ENCODE measurements at regions not wholly inside any gene's neighbourhood (a gene's known extent, or its start where the extent isn't known, plus 50 kb on each side); places are given as distances from the start of the nearest gene placed in this dataset.

DNA sequence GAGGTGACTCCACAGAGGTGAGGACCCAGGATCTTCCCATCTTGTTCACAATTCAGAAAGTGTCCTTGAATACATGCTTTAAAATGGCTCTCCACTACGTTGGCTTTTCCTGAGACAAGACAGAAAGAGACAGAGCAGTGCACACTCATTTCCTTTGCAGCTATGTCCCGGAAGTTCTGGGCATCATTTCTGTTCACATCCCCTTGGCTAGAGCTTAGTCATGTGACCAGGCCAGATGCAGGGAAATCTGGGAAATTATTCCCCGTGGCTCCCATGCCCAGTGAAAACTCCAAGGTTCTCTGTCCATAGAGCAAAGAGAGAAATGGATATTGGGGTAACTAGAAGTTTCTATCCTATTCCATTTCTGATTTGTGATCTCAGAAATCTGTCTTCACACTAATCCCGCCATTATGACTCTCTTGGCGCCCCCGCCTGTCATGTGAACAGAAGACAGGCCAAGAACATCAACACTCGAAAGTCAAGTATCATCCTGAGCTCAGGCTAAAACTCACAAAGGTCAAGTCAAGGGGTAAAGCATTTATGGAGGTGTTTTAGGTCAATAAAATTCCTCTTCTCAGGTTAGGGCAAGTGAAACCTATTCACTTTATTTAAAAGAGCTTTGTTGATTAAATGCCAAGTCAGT, 251.4 kb upstream of the HABP2 start:
- no peak overlapping the region for H3K4me3 ChIP-seq (ENCODE audit: low read depth, low read length)
- in situ Hi-C loops (cut with HindIII; ENCODE audit: low sequenced_read_pairs) = no loop called here
- TF ChIP-seq, protein P1, sequence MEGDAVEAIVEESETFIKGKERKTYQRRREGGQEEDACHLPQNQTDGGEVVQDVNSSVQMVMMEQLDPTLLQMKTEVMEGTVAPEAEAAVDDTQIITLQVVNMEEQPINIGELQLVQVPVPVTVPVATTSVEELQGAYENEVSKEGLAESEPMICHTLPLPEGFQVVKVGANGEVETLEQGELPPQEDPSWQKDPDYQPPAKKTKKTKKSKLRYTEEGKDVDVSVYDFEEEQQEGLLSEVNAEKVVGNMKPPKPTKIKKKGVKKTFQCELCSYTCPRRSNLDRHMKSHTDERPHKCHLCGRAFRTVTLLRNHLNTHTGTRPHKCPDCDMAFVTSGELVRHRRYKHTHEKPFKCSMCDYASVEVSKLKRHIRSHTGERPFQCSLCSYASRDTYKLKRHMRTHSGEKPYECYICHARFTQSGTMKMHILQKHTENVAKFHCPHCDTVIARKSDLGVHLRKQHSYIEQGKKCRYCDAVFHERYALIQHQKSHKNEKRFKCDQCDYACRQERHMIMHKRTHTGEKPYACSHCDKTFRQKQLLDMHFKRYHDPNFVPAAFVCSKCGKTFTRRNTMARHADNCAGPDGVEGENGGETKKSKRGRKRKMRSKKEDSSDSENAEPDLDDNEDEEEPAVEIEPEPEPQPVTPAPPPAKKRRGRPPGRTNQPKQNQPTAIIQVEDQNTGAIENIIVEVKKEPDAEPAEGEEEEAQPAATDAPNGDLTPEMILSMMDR (IDR thresholded peaks at IDR 0.05; ENCODE audit: low read depth, low read length, missing control alignments) = no peak
- DNase-seq (ENCODE audit: low read depth) = no peak

DNA sequence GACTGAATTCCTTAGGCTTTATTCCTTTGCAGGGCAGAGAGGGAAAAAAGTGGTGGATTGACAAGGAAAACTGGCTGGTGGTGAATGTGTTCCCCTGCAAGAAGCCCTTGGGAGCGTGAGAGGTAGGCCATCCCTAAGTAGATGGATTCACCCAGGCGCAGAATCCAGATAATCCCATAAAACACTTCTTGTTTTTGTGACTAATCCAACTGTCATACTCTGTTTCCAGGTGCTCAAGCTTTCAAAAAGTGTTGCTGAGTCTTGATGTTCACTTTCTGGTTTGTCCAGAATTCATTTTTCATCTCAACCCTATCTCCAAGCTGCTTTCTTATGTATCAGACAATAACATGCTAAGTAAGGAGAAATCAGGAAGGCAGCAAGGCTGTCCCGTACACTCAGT, 250.8 kb upstream of the HABP2 start:
- in situ Hi-C loops (cut with HindIII; ENCODE audit: low sequenced_read_pairs) = no loop called here
- H3K4me3 ChIP-seq (ENCODE audit: low read depth, low read length) = no peak overlapping the region
- no peak for DNase-seq (ENCODE audit: low read depth)
- TF ChIP-seq, protein P1 (IDR thresholded peaks at IDR 0.05; ENCODE audit: low read depth, low read length, missing control alignments) = no peak

DNA sequence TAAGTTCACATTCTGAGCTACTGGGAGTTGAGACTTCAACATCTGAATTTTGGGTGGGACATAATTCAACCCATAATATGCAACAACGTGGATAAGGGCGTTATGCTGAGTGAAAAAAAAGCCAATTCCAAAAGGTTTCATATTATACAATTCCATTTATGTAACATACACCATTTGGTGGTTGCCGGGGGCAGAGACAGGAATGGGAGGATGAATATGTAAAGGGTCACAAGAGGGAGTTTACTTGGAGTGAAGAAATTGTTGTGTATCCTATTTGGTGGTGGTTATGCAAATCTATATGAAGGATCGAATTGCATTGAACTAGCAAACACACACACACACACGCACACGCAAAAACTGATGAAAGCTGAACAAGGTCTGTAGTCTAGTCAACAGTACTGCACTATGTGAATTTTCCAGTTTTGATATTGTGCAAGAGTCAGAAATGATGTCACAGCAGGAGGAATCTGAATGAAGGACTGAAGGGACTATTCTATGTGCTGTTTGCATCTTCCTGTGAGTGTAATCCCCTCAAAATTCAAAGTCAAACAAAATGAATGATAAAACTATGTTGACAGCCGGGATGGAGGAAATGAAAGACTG, 249.2 kb upstream of the HABP2 start:
- DNase-seq (ENCODE audit: low read depth) = no peak
- TF ChIP-seq, protein P1 (IDR thresholded peaks at IDR 0.05; ENCODE audit: low read depth, low read length, missing control alignments) = no peak
- H3K4me3 ChIP-seq (ENCODE audit: low read depth, low read length) = no peak overlapping the region
- in situ Hi-C loops (cut with HindIII; ENCODE audit: low sequenced_read_pairs) = no loop called here

DNA sequence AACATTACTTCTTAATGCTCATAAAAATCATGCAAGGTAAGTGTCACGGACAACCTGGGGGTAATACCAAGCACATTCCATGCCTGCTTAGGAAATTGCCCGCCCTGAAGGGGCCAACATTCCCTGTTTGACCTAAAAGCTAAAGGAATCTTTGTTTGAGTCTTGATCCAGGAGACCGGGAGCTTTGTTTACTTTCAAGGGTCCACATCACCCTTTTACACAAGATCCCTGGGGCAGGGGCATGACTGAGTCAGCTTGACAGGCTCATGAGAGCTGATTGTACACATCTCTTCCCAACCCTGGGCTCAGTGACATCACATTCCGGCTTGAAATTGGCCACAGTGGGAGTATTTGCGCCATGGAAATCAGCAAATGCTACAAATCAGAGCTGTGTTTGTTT, 248.1 kb upstream of the HABP2 start:
- no peak overlapping the region for H3K4me3 ChIP-seq (ENCODE audit: low read depth, low read length)
- in situ Hi-C loops (cut with HindIII; ENCODE audit: low sequenced_read_pairs) = no loop called here
- TF ChIP-seq, protein P1 (IDR thresholded peaks at IDR 0.05; ENCODE audit: low read depth, low read length, missing control alignments) = no peak
- DNase-seq (ENCODE audit: low read depth) = no peak

DNA sequence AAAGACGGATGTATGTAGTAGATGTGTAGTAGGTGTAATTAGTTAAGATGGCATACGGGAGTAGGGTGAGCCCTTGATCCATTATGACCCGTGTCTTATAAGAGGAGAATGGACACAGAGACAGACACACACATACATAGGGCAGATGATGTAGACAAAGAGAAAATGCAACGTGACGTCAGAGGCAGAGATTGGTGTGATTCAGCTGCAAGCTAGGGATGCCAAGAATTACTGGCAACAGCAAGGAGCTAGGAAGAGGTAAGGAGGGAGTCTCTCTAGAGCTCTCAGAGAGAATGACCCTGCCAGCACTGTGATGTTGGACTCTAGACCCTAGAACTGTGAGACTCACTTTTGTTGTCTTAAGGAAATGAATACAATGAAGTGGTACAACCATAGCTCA, 247.0 kb upstream of the HABP2 start:
- in situ Hi-C loops (cut with HindIII; ENCODE audit: low sequenced_read_pairs) = no loop called here
- TF ChIP-seq, protein P1 (IDR thresholded peaks at IDR 0.05; ENCODE audit: low read depth, low read length, missing control alignments) = no peak
- no peak overlapping the region for H3K4me3 ChIP-seq (ENCODE audit: low read depth, low read length)
- peak; percentile 58 for DNase-seq (ENCODE audit: low read depth)

DNA sequence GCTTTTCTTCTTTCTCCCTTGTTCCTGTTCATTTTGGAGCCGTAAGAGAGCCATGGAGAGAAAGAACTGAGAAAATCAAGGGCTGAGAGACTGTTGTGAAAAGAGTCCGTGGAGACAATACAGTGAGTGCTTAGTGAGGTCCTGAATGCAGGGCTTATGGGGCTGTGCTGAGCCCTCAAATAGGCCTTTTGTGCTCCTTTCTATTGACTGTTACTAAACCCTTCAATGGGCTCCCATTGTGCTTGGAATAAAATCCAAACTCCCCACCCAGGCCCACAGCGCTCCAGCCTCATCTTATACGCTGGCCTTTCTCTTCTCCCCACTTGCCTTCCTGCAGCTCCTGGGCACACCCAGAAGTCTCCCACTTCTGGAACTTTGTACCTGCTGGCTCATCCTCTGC, 243.1 kb upstream of the HABP2 start:
- TF ChIP-seq, protein P1 (IDR thresholded peaks at IDR 0.05; ENCODE audit: low read depth, low read length, missing control alignments) = no peak
- H3K4me3 ChIP-seq (ENCODE audit: low read depth, low read length) = no peak overlapping the region
- in situ Hi-C loops (cut with HindIII; ENCODE audit: low sequenced_read_pairs) = no loop called here
- DNase-seq (ENCODE audit: low read depth) = no peak

Data from astrocyte of the cerebellum (primary cell).